Neural cell (in vitro differentiated cells): ENCODE measurements at regions not wholly inside any gene's neighbourhood (a gene's known extent, or its start where the extent isn't known, plus 50 kb on each side); places are given as distances from the start of the nearest gene placed in this dataset.

Source experiments
- H2AFZ ChIP-seq: fragments of 200-600, 300-800 bp; sonication (generic), shearing (Covaris generic); 2 replicates; pipeline ENCODE4 v1.6.0; 2014; ENCODE audit warnings: low read depth, mild to moderate bottlenecking, antibody characterized with exemption, low read length, moderate library complexity
- H3F3A ChIP-seq: fragments of 200-600 bp; shearing (Covaris generic); 2 replicates; pipeline ENCODE4 v1.6.1; 2016; ENCODE audit warnings: mild to moderate bottlenecking, moderate library complexity, mixed read lengths, antibody characterized with exemption, low read length; ENCODE audit not compliant: insufficient read depth, poor library complexity, severe bottlenecking
- H3K27ac ChIP-seq: fragments of 200-600, 300-800 bp; sonication (generic), shearing (Covaris generic); 2 replicates; pipeline ENCODE4 v1.5.1; 2014; ENCODE audit warnings: mild to moderate bottlenecking, low read length, moderate library complexity
- H3K27me3 ChIP-seq: fragments of 300-800, 200-600 bp; sonication (generic), shearing (Covaris generic); 2 replicates; pipeline ENCODE4 v1.6.0; 2014; ENCODE audit warnings: mild to moderate bottlenecking, low read depth, low read length, moderate library complexity; ENCODE audit not compliant: insufficient read depth
- H3K36me3 ChIP-seq: fragments of 300-800, 200-600 bp; sonication (generic), shearing (Covaris generic); 2 replicates; pipeline ENCODE4 v1.5.1; 2014; ENCODE audit warnings: mild to moderate bottlenecking, antibody characterized with exemption, low read length, moderate library complexity; ENCODE audit not compliant: insufficient read depth
- H3K4me2 ChIP-seq: fragments of 300-800, 200-600 bp; sonication (generic), shearing (Covaris generic); 2 replicates; pipeline ENCODE4 v1.6.0; 2014; ENCODE audit warnings: mild to moderate bottlenecking, low read length
- H3K4me3 ChIP-seq: fragments of 300-800, 200-600 bp; sonication (generic), shearing (Covaris generic); 2 replicates; pipeline ENCODE4 v1.5.1; 2014; ENCODE audit warnings: mild to moderate bottlenecking, low read length, moderate library complexity
- H3K79me2 ChIP-seq: fragments of 200-600 bp; shearing (Covaris generic); replicated peaks from 2 replicates; pipeline ENCODE4 v1.6.0; 2014; ENCODE audit warnings: mild to moderate bottlenecking, low read length, moderate library complexity; ENCODE audit not compliant: insufficient read depth
- H3K9ac ChIP-seq: fragments of 300-800, 200-600 bp; sonication (generic), shearing (Covaris generic); 2 replicates; pipeline ENCODE4 v1.6.1; 2016; ENCODE audit warnings: mild to moderate bottlenecking, low read length, mixed read lengths
- H3K9me2 ChIP-seq: fragments of 200-600 bp; shearing (Covaris generic); 2 replicates; pipeline ENCODE4 v1.6.1; 2016; ENCODE audit warnings: mild to moderate bottlenecking, low read length, mixed read lengths; ENCODE audit not compliant: insufficient read depth
- H3K9me3 ChIP-seq: fragments of 200-600, 300-800 bp; sonication (generic), shearing (Covaris generic); 2 replicates; pipeline ENCODE4 v1.6.1; 2016; ENCODE audit warnings: mild to moderate bottlenecking, mixed run types, low read length, moderate library complexity, mixed read lengths
- H4K20me1 ChIP-seq: fragments of 200-600 bp; shearing (Covaris generic); 2 replicates; pipeline ENCODE4 v1.6.1; 2016; ENCODE audit warnings: mild to moderate bottlenecking, mixed run types; ENCODE audit not compliant: insufficient read depth
- CTCF ChIP-seq: fragments of 450-650 bp; IDR thresholded peaks from 2 replicates; pipeline ENCODE4 v1.5.1; 2014; ENCODE audit warnings: antibody characterized with exemption, mild to moderate bottlenecking, moderate library complexity; ENCODE audit not compliant: poor library complexity, severe bottlenecking
- EP300 ChIP-seq: fragments of 450-650 bp; conservative IDR thresholded peaks from 2 replicates; pipeline ENCODE4 v1.6.1; 2014; ENCODE audit warnings: antibody characterized with exemption, mild to moderate bottlenecking, moderate library complexity; ENCODE audit not compliant: poor library complexity, severe bottlenecking
- EZH2 ChIP-seq: fragments of 200-600, 300-800 bp; shearing (Covaris generic), sonication (generic); IDR thresholded peaks from 2 replicates; pipeline ENCODE4 v1.6.1; 2014; ENCODE audit warnings: antibody characterized with exemption, low read length, borderline replicate concordance, mild to moderate bottlenecking; ENCODE audit not compliant: insufficient read depth, poor library complexity, severe bottlenecking
- MXI1 ChIP-seq: fragments of 450-650 bp; conservative IDR thresholded peaks from 2 replicates; pipeline ENCODE4 v1.6.1; 2014; ENCODE audit warnings: antibody characterized with exemption, mild to moderate bottlenecking; ENCODE audit not compliant: poor library complexity, severe bottlenecking
- POLR2AphosphoS5 ChIP-seq: IDR thresholded peaks from 2 replicates; pipeline ENCODE4 v1.6.1; 2012
- RAD21 ChIP-seq: fragments of 450-650 bp; conservative IDR thresholded peaks from 2 replicates; pipeline ENCODE4 v1.6.1; 2014; ENCODE audit warnings: antibody characterized with exemption, mild to moderate bottlenecking, moderate library complexity
- SMC3 ChIP-seq: fragments of 450-650 bp; conservative IDR thresholded peaks from 2 replicates; pipeline ENCODE4 v1.6.1; 2014; ENCODE audit warnings: antibody characterized with exemption, mild to moderate bottlenecking, moderate library complexity; ENCODE audit not compliant: poor library complexity
- TAF1 ChIP-seq: IDR thresholded peaks from 2 replicates; pipeline ENCODE4 v1.6.1; 2012; ENCODE audit warnings: low read depth
- TF ChIP-seq, protein P1 (sequence below): IDR thresholded peaks from 2 replicates; pipeline ENCODE4 v1.6.1; 2012; ENCODE audit warnings: borderline replicate concordance

- no peak overlapping the region for H3K4me3 ChIP-seq
- no peak overlapping the region for H3K4me2 ChIP-seq
- H4K20me1 ChIP-seq: no peaks in the 10 kb centered on the region
- H2AFZ ChIP-seq: no peak overlapping the region
- H3K9me3 ChIP-seq: no peaks in the 10 kb centered on the region
- TF ChIP-seq RAD21 (no peak), CTCF (no peak), TAF1 (no peak), POLR2AphosphoS5 (no peak), MXI1 (no peak), EP300 (no peak), EZH2 (no peak), SMC3 (no peak)
- TF ChIP-seq, protein P1, sequence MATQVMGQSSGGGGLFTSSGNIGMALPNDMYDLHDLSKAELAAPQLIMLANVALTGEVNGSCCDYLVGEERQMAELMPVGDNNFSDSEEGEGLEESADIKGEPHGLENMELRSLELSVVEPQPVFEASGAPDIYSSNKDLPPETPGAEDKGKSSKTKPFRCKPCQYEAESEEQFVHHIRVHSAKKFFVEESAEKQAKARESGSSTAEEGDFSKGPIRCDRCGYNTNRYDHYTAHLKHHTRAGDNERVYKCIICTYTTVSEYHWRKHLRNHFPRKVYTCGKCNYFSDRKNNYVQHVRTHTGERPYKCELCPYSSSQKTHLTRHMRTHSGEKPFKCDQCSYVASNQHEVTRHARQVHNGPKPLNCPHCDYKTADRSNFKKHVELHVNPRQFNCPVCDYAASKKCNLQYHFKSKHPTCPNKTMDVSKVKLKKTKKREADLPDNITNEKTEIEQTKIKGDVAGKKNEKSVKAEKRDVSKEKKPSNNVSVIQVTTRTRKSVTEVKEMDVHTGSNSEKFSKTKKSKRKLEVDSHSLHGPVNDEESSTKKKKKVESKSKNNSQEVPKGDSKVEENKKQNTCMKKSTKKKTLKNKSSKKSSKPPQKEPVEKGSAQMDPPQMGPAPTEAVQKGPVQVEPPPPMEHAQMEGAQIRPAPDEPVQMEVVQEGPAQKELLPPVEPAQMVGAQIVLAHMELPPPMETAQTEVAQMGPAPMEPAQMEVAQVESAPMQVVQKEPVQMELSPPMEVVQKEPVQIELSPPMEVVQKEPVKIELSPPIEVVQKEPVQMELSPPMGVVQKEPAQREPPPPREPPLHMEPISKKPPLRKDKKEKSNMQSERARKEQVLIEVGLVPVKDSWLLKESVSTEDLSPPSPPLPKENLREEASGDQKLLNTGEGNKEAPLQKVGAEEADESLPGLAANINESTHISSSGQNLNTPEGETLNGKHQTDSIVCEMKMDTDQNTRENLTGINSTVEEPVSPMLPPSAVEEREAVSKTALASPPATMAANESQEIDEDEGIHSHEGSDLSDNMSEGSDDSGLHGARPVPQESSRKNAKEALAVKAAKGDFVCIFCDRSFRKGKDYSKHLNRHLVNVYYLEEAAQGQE: no peak
- H3K9me2 ChIP-seq: no peaks in the 10 kb centered on the region
- no peaks in the 10 kb centered on the region for H3K27me3 ChIP-seq
- no peak overlapping the region for H3K9ac ChIP-seq
- no peaks in the 10 kb centered on the region for H3K36me3 ChIP-seq
- H3K27ac ChIP-seq: no peak overlapping the region
- no peaks in the 10 kb centered on the region for H3K79me2 ChIP-seq
- no peaks in the 10 kb centered on the region for H3F3A ChIP-seq
These were observed 843.3 kb upstream of the CDH10 start for GRCh38 chr5:25488119-25488518.

DNA sequence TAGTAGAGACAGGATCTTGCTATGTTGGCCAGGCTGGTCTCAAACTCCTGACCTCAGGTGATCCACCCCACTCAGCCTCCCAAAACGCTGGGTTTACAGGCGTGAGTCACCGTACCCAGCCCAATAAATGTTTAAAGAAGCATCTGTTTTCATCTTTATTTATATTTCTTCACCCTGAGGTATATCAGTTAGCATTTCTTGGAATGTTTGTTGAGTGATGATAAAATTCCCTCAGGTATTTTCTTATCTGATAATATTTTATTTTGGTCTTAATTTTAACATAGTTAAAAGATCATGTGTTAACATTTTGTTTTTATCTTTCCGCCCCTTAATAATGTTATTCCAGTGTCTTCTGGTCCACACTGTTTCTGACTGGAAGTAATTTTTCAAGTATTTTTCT is 839.6 kb upstream of the CDH10 start:
- Histone ChIP-seq H3K27ac (no peak overlapping the region), H2AFZ (no peak overlapping the region), H3K4me3 (no peak overlapping the region), H3K9ac (no peak overlapping the region), H3K4me2 (no peak overlapping the region), H3K79me2 (no peaks in the 10 kb centered on the region), H4K20me1 (no peaks in the 10 kb centered on the region), H3K27me3 (no peaks in the 10 kb centered on the region), H3K36me3 (no peaks in the 10 kb centered on the region), H3K9me2 (no peaks in the 10 kb centered on the region), H3K9me3 (no peaks in the 10 kb centered on the region), H3F3A (no peaks in the 10 kb centered on the region)
- TF ChIP-seq RAD21 (no peak), CTCF (no peak), EZH2 (no peak), POLR2AphosphoS5 (no peak), EP300 (no peak), MXI1 (no peak), SMC3 (no peak), TAF1 (no peak)
- TF ChIP-seq, protein P1: no peak
